LNCAP (cell line): ENCODE measurements at regions not wholly inside any gene's neighbourhood (a gene's known extent, or its start where the extent isn't known, plus 50 kb on each side); places are given as distances from the start of the nearest gene placed in this dataset.

Source experiments
- CTCF ChIP-seq: fragments of 450-650 bp; IDR thresholded peaks from 2 replicates; pipeline ENCODE4 v1.5.1; 2017; ENCODE audit warnings: mild to moderate bottlenecking

- no peak for TF ChIP-seq CTCF
Observed at GRCh38 chr10:120641695-120642094, 184.7 kb downstream of the PLPP4 start.

GRCh38 chr10:120643351-120643750 is 186.3 kb downstream of the PLPP4 start:
- TF ChIP-seq CTCF: no peak

GRCh38 chr10:120644556-120645410 is 187.8 kb downstream of the PLPP4 start:
- no peak for TF ChIP-seq CTCF

- no peak for TF ChIP-seq CTCF
Observed at GRCh38 chr10:120646159-120646732, 189.2 kb downstream of the PLPP4 start.

GRCh38 chr10:120646738-120647456 is 189.9 kb downstream of the PLPP4 start:
- TF ChIP-seq CTCF: no peak

GRCh38 chr10:120650705-120651399 is 193.8 kb downstream of the PLPP4 start:
- no peak for TF ChIP-seq CTCF

- TF ChIP-seq CTCF: no peak
Observed at GRCh38 chr10:120656107-120656506, 195.1 kb upstream of the WDR11 start.
